Activated CD8-positive, alpha-beta T cell treated with anti-CD3 and anti-CD28 coated beads, Interleukin-2, amount 10 ng/mL, durations not matched to agents 7 days and 5 days (primary cell): ENCODE measurements at regions not wholly inside any gene's neighbourhood (a gene's known extent, or its start where the extent isn't known, plus 50 kb on each side); places are given as distances from the start of the nearest gene placed in this dataset.

Experiments
- ATAC-seq: fragments of 150-1000 bp; cut with Tn5 transposase; one replicate; pipeline ENCODE4 v1.10.0; 2021; ENCODE audit warnings: moderate library complexity
- CTCF ChIA-PET: fragments of 350-600 bp; sonication (Branson Sonifier 250); formaldehyde crosslinking; loops from one replicate; lab custom pipeline; 2021; ENCODE audit warnings: antibody characterized with exemption; lab: Charles Lee
- POLR2A ChIA-PET: fragments of 350-600 bp; sonication (Branson Sonifier 250); formaldehyde crosslinking; loops from one replicate; lab custom pipeline; 2021; ENCODE audit warnings: antibody characterized with exemption; lab: Charles Lee
- DNase-seq: peaks from one replicate; pipeline ENCODE4 v3.0.0-alpha.2; 2020
- H3K27ac Mint-ChIP-seq: one replicate; pipeline ENCODE4 v1.8.0; 2021; ENCODE audit warnings: mild to moderate bottlenecking, mixed read lengths
- H3K27me3 Mint-ChIP-seq: one replicate; pipeline ENCODE4 v1.8.0; 2021; ENCODE audit warnings: low read depth, mixed read lengths
- H3K36me3 Mint-ChIP-seq: one replicate; pipeline ENCODE4 v1.8.0; 2021; ENCODE audit warnings: low read depth, mixed read lengths
- H3K4me1 Mint-ChIP-seq: one replicate; pipeline ENCODE4 v1.8.0; 2021; ENCODE audit warnings: low read depth, mixed read lengths
- H3K4me3 Mint-ChIP-seq: one replicate; pipeline ENCODE4 v1.8.0; 2021; ENCODE audit warnings: mild to moderate bottlenecking, mixed read lengths
- H3K9me3 Mint-ChIP-seq: one replicate; pipeline ENCODE4 v1.8.0; 2022; ENCODE audit warnings: mixed read lengths; ENCODE audit not compliant: insufficient read depth

- DNase-seq (no peak), ATAC-seq (no peak)
- H3K4me3 Mint-ChIP-seq = no peak overlapping the region
- ChIA-PET POLR2A (no interaction called here), CTCF (interaction anchor here (2.1 kb wide), 1 partner anchor 179 kb away, joined by 6 read pairs; no protein-coding TSS in a partner anchor)
- H3K36me3 Mint-ChIP-seq = no peaks in the 10 kb centered on the region
- H3K9me3 Mint-ChIP-seq = no peaks in the 10 kb centered on the region
- no peaks in the 10 kb centered on the region for H3K27me3 Mint-ChIP-seq
- no peaks in the 10 kb centered on the region for H3K4me1 Mint-ChIP-seq
- no peak overlapping the region for H3K27ac Mint-ChIP-seq
Observed at GRCh38 chr11:116512841-116513240, 259.9 kb downstream of the BUD13 start.

GRCh38 chr11:116511684-116512083 is 261.1 kb downstream of the BUD13 start:
- Mint-ChIP-seq H3K27me3 (no peaks in the 10 kb centered on the region), H3K4me3 (no peak overlapping the region), H3K4me1 (no peaks in the 10 kb centered on the region), H3K9me3 (no peaks in the 10 kb centered on the region), H3K27ac (no peak overlapping the region), H3K36me3 (no peaks in the 10 kb centered on the region)
- ChIA-PET CTCF (no interaction called here), POLR2A (no interaction called here)
- no peak for ATAC-seq
- DNase-seq = no peak

GRCh38 chr11:116510886-116511650 is 261.7 kb downstream of the BUD13 start:
- ChIA-PET CTCF (no interaction called here), POLR2A (no interaction called here)
- H3K27ac Mint-ChIP-seq = no peak overlapping the region
- DNase-seq = no peak
- H3K27me3 Mint-ChIP-seq = no peaks in the 10 kb centered on the region
- H3K4me1 Mint-ChIP-seq = no peaks in the 10 kb centered on the region
- H3K36me3 Mint-ChIP-seq = no peaks in the 10 kb centered on the region
- H3K9me3 Mint-ChIP-seq = no peaks in the 10 kb centered on the region
- ATAC-seq = no peak
- no peak overlapping the region for H3K4me3 Mint-ChIP-seq

- Mint-ChIP-seq H3K36me3 (no peaks in the 10 kb centered on the region), H3K27me3 (no peaks in the 10 kb centered on the region)
- no peak for ATAC-seq
Observed at GRCh38 chr11:116510166-116510565, 262.6 kb downstream of the BUD13 start.

GRCh38 chr11:116509551-116509950 is 263.2 kb downstream of the BUD13 start:
- H3K36me3 Mint-ChIP-seq = no peaks in the 10 kb centered on the region
- H3K4me1 Mint-ChIP-seq = no peaks in the 10 kb centered on the region
- no peaks in the 10 kb centered on the region for H3K9me3 Mint-ChIP-seq
- H3K4me3 Mint-ChIP-seq = no peak overlapping the region
- no peaks in the 10 kb centered on the region for H3K27me3 Mint-ChIP-seq
- ATAC-seq (no peak), DNase-seq (no peak)
- ChIA-PET POLR2A (no interaction called here), CTCF (no interaction called here)
- H3K27ac Mint-ChIP-seq = no peak overlapping the region

More at GRCh38 chr11:116510166-116510565, 262.6 kb downstream of the BUD13 start:
- H3K27ac Mint-ChIP-seq = no peak overlapping the region
- no peak for DNase-seq
- H3K4me3 Mint-ChIP-seq = no peak overlapping the region
- POLR2A ChIA-PET = no interaction called here
- CTCF ChIA-PET = no interaction called here
- H3K9me3 Mint-ChIP-seq = no peaks in the 10 kb centered on the region
- no peaks in the 10 kb centered on the region for H3K4me1 Mint-ChIP-seq

GRCh38 chr11:116507849-116508695 is 264.7 kb downstream of the BUD13 start:
- H3K27me3 Mint-ChIP-seq = peaks cover 5% of the 10 kb centered on the region
- H3K27ac Mint-ChIP-seq = no peak overlapping the region
- ChIA-PET POLR2A (no interaction called here), CTCF (no interaction called here)
- ATAC-seq (no peak), DNase-seq (no peak)
- no peaks in the 10 kb centered on the region for H3K9me3 Mint-ChIP-seq
- no peaks in the 10 kb centered on the region for H3K36me3 Mint-ChIP-seq
- H3K4me3 Mint-ChIP-seq = no peak overlapping the region
- H3K4me1 Mint-ChIP-seq = no peaks in the 10 kb centered on the region

GRCh38 chr11:116507016-116507415 is 265.8 kb downstream of the BUD13 start:
- ATAC-seq = no peak
- CTCF ChIA-PET = no interaction called here
- peaks cover 12% of the 10 kb centered on the region for H3K27me3 Mint-ChIP-seq

GRCh38 chr11:116506263-116506825 is 266.4 kb downstream of the BUD13 start:
- ATAC-seq (no peak), DNase-seq (no peak)
- no peak overlapping the region for H3K4me3 Mint-ChIP-seq
- H3K27ac Mint-ChIP-seq = no peak overlapping the region
- H3K27me3 Mint-ChIP-seq = peaks cover 18% of the 10 kb centered on the region
- ChIA-PET CTCF (no interaction called here), POLR2A (no interaction called here)
- no peaks in the 10 kb centered on the region for H3K9me3 Mint-ChIP-seq
- H3K36me3 Mint-ChIP-seq = no peaks in the 10 kb centered on the region
- H3K4me1 Mint-ChIP-seq = no peaks in the 10 kb centered on the region

More at GRCh38 chr11:116507016-116507415, 265.8 kb downstream of the BUD13 start:
- Mint-ChIP-seq H3K27ac (no peak overlapping the region), H3K4me3 (no peak overlapping the region), H3K4me1 (no peaks in the 10 kb centered on the region), H3K9me3 (no peaks in the 10 kb centered on the region), H3K36me3 (no peaks in the 10 kb centered on the region)
- DNase-seq = no peak
- POLR2A ChIA-PET = no interaction called here

- Mint-ChIP-seq H3K36me3 (no peaks in the 10 kb centered on the region), H3K4me1 (no peaks in the 10 kb centered on the region), H3K9me3 (no peaks in the 10 kb centered on the region), H3K27ac (no peak overlapping the region), H3K4me3 (no peak overlapping the region), H3K27me3 (peaks cover 22% of the 10 kb centered on the region)
- CTCF ChIA-PET = no interaction called here
- DNase-seq = no peak
- POLR2A ChIA-PET = no interaction called here
- no peak for ATAC-seq
Observed at GRCh38 chr11:116505298-116506262, 267.2 kb downstream of the BUD13 start.

GRCh38 chr11:116504541-116505297 is 268.1 kb downstream of the BUD13 start:
- DNase-seq (no peak), ATAC-seq (no peak)
- POLR2A ChIA-PET = no interaction called here
- no peaks in the 10 kb centered on the region for H3K36me3 Mint-ChIP-seq
- no peaks in the 10 kb centered on the region for H3K4me1 Mint-ChIP-seq
- H3K27me3 Mint-ChIP-seq = peaks cover 27% of the 10 kb centered on the region
- CTCF ChIA-PET = no interaction called here
- no peaks in the 10 kb centered on the region for H3K9me3 Mint-ChIP-seq
- no peak overlapping the region for H3K27ac Mint-ChIP-seq
- no peak overlapping the region for H3K4me3 Mint-ChIP-seq
